H1 (cell line): ENCODE measurements at regions not wholly inside any gene's neighbourhood (a gene's known extent, or its start where the extent isn't known, plus 50 kb on each side); places are given as distances from the start of the nearest gene placed in this dataset.

Experiments used
- CTCF ChIA-PET: fragments of 300-600 bp; sonication (Branson Sonifier 250); formaldehyde crosslinking; loops from one replicate; lab custom pipeline; 2021; ENCODE audit not compliant: partially characterized antibody; lab: Charles Lee
- POLR2A ChIA-PET: fragments of 300-600 bp; sonication (Branson Sonifier 250); formaldehyde crosslinking; loops from one replicate; lab custom pipeline; 2021; ENCODE audit warnings: inconsistent platforms; ENCODE audit not compliant: partially characterized antibody; lab: Charles Lee
- DNase-seq, 2 experiments: peaks; one replicate each; pipeline versions ENCODE4 v3.0.0 to v3.0.0-alpha.2; 2010 to 2022; ENCODE audit warnings: low spot score in 2 of 2, low read depth in 1 of 2, mixed read lengths in 1 of 2
- FAIRE-seq: peaks from 2 replicates; lab custom pipeline; 2011; peaks lifted over from hg19 to GRCh38; lab: Jason Lieb, UNC
- H2AFZ ChIP-seq: 2 replicates; pipeline ENCODE4 v1.8.1; 2012; ENCODE audit warnings: low read length, inconsistent platforms
- H2AK5ac ChIP-seq: 2 replicates; pipeline ENCODE4 v1.6.1; 2013; ENCODE audit warnings: low read depth, low read length
- H2BK120ac ChIP-seq: replicated peaks from 2 replicates; pipeline ENCODE3; 2013; ENCODE audit warnings: low read depth, low read length, inconsistent platforms
- H2BK12ac ChIP-seq: 2 replicates; pipeline ENCODE4 v1.6.1; 2013; ENCODE audit warnings: low read depth, low read length
- H2BK15ac ChIP-seq: 2 replicates; pipeline ENCODE4 v1.6.1; 2013; ENCODE audit warnings: low read length
- H2BK20ac ChIP-seq: 2 replicates; pipeline ENCODE4 v1.6.1; 2013; ENCODE audit warnings: low read length
- H2BK5ac ChIP-seq: 2 replicates; pipeline ENCODE4 v1.6.1; 2013; ENCODE audit warnings: low read depth, low read length
- H3K14ac ChIP-seq: 2 replicates; pipeline ENCODE4 v1.6.1; 2013; ENCODE audit warnings: inconsistent platforms; ENCODE audit not compliant: insufficient read length
- H3K18ac ChIP-seq: 2 replicates; pipeline ENCODE4 v1.6.1; 2013; ENCODE audit warnings: low read length; ENCODE audit errors: extremely low read depth
- H3K23ac ChIP-seq: 2 replicates; pipeline ENCODE4 v1.6.1; 2013; ENCODE audit warnings: inconsistent platforms; ENCODE audit not compliant: insufficient read length
- H3K23me2 ChIP-seq: 2 replicates; pipeline ENCODE4 v1.6.1; 2013; ENCODE audit warnings: low read depth, low read length
- H3K27ac ChIP-seq: 2 replicates; pipeline ENCODE4 v1.6.1; 2011; ENCODE audit warnings: low read depth, low read length, inconsistent platforms
- H3K27me3 ChIP-seq, 4 experiments: replicated peaks in 1 of 4; 1 replicate in 1 of 4; 2 replicates in 3 of 4; pipeline versions ENCODE4 v1.6.1 to v1.8.1; 2011 to 2013; ENCODE audit warnings: low read length in 3 of 4, mild to moderate bottlenecking in 3 of 4, inconsistent platforms in 2 of 4, mixed read lengths in 2 of 4, moderate library complexity in 1 of 4; ENCODE audit not compliant: control insufficient read depth in 3 of 4, insufficient read depth in 3 of 4; ENCODE audit errors: extremely low read depth in 1 of 4
- H3K36me3 ChIP-seq, 4 experiments: 2 replicates each; pipeline versions ENCODE4 v1.6.1 to v1.8.1; 2011 to 2013; ENCODE audit warnings: mild to moderate bottlenecking in 4 of 4, low read length in 3 of 4, moderate library complexity in 2 of 4, control low read depth in 1 of 4, inconsistent platforms in 1 of 4; ENCODE audit not compliant: insufficient read depth in 4 of 4, control insufficient read depth in 2 of 4
- H3K4ac ChIP-seq: replicated peaks from 2 replicates; pipeline ENCODE3; 2013; ENCODE audit warnings: low read length, low read depth, mixed read lengths, inconsistent platforms; ENCODE audit not compliant: insufficient read length
- H3K4me1 ChIP-seq, 4 experiments: replicated peaks in 1 of 4; 1 replicate in 1 of 4; 2 replicates in 3 of 4; pipeline versions ENCODE4 v1.6.1 to v1.8.1; 2011 to 2013; ENCODE audit warnings: low read length in 3 of 4, inconsistent platforms in 2 of 4, mixed read lengths in 1 of 4; ENCODE audit not compliant: insufficient read depth in 4 of 4, control insufficient read depth in 3 of 4
- H3K4me2 ChIP-seq, 2 experiments: 2 replicates each; pipeline versions ENCODE4 v1.6.1 to v1.8.1; 2011 to 2013; ENCODE audit warnings: low read depth in 2 of 2, low read length in 2 of 2, control low read depth in 1 of 2, inconsistent platforms in 1 of 2, mild to moderate bottlenecking in 1 of 2; ENCODE audit not compliant: insufficient read depth in 1 of 2
- H3K4me3 ChIP-seq, 4 experiments: fragments of 200-600, 300-600 bp in 1 of 4; sonication (generic), shearing (Covaris generic), sonication (Bioruptor Twin) in 1 of 4; 2 replicates each; pipeline versions ENCODE4 v1.5.1 to v1.8.1; 2011 to 2016; ENCODE audit warnings: low read length in 4 of 4, low read depth in 3 of 4, control low read depth in 2 of 4, inconsistent platforms in 2 of 4, mild to moderate bottlenecking in 2 of 4, mixed read lengths in 1 of 4, moderate library complexity in 1 of 4; ENCODE audit not compliant: insufficient read depth in 2 of 4; ENCODE audit errors: extremely low read depth in 1 of 4
- H3K56ac ChIP-seq: replicated peaks from 2 replicates; pipeline ENCODE3; 2013; ENCODE audit warnings: low read depth, mild to moderate bottlenecking, mixed read lengths, low read length, inconsistent platforms; ENCODE audit not compliant: insufficient read length
- H3K79me1 ChIP-seq: 2 replicates; pipeline ENCODE4 v1.6.1; 2013; ENCODE audit warnings: low read depth, low read length, control low read depth
- H3K79me2 ChIP-seq, 2 experiments: 2 replicates each; pipeline versions ENCODE4 v1.6.1 to v1.8.1; 2012 to 2013; ENCODE audit warnings: low read length in 2 of 2, mild to moderate bottlenecking in 2 of 2, inconsistent platforms in 1 of 2; ENCODE audit not compliant: insufficient read depth in 2 of 2, control insufficient read depth in 1 of 2
- H3K9ac ChIP-seq, 4 experiments: replicated peaks in 1 of 4; 1 replicate in 1 of 4; 2 replicates in 3 of 4; pipeline versions ENCODE4 v1.6.1 to v1.8.1; 2011 to 2013; ENCODE audit warnings: low read depth in 3 of 4, low read length in 3 of 4, control low read depth in 2 of 4, mild to moderate bottlenecking in 2 of 4, moderate library complexity in 2 of 4, inconsistent platforms in 1 of 4; ENCODE audit errors: extremely low read depth in 1 of 4
- H3K9me3 ChIP-seq, 2 experiments: 2 replicates each; pipeline versions ENCODE4 v1.6.1 to v1.8.1; 2012 to 2013; ENCODE audit warnings: mild to moderate bottlenecking in 2 of 2, moderate library complexity in 2 of 2, control low read depth in 1 of 2, inconsistent platforms in 1 of 2, low read depth in 1 of 2, low read length in 1 of 2, mixed read lengths in 1 of 2; ENCODE audit not compliant: insufficient read depth in 2 of 2
- H4K20me1 ChIP-seq, 2 experiments: replicated peaks in 1 of 2; 2 replicates each; pipeline versions ENCODE3 to v1.8.1; 2011 to 2013; ENCODE audit warnings: inconsistent platforms in 2 of 2, low read length in 2 of 2, mild to moderate bottlenecking in 1 of 2; ENCODE audit not compliant: insufficient read depth in 2 of 2, control insufficient read depth in 1 of 2
- H4K5ac ChIP-seq: 2 replicates; pipeline ENCODE4 v1.6.1; 2013; ENCODE audit warnings: low read length, low read depth, mixed read lengths, inconsistent platforms; ENCODE audit not compliant: insufficient read length
- H4K8ac ChIP-seq: 2 replicates; pipeline ENCODE4 v1.8.0; 2013; ENCODE audit warnings: mild to moderate bottlenecking, moderate library complexity, low read length, inconsistent platforms; ENCODE audit not compliant: insufficient read depth; ENCODE audit errors: extremely low read depth
- H4K91ac ChIP-seq: replicated peaks from 2 replicates; pipeline ENCODE3; 2013; ENCODE audit warnings: low read length, mixed read lengths, inconsistent platforms; ENCODE audit not compliant: insufficient read length
- BCL11A ChIP-seq, 2 experiments: IDR thresholded peaks; one replicate each; pipeline ENCODE4 v1.6.1; 2011; ENCODE audit warnings: low read depth in 2 of 2, low read length in 2 of 2, mild to moderate bottlenecking in 2 of 2
- BRCA1 ChIP-seq: IDR thresholded peaks from 2 replicates; pipeline ENCODE4 v1.6.1; 2012; ENCODE audit warnings: low read depth, low read length, improper control_type of control experiment
- EZH2 ChIP-seq: fragments of 200-600 bp; sonication (generic); IDR thresholded peaks from 2 replicates; pipeline ENCODE4 v1.7.1; 2012; ENCODE audit warnings: low read depth, mild to moderate bottlenecking, moderate library complexity, low read length, inconsistent platforms; ENCODE audit not compliant: severe bottlenecking
- GABPA ChIP-seq: IDR thresholded peaks from 2 replicates; pipeline ENCODE4 v1.6.1; 2011; ENCODE audit warnings: mild to moderate bottlenecking, low read length, moderate library complexity, borderline replicate concordance; ENCODE audit not compliant: insufficient read depth
- KDM1A ChIP-seq: fragments of 200-600, 300-600 bp; sonication (generic); IDR thresholded peaks from 2 replicates; pipeline ENCODE4 v1.7.1; 2016; ENCODE audit warnings: mild to moderate bottlenecking, low read length, borderline replicate concordance
- SIRT6 ChIP-seq: IDR thresholded peaks from one replicate; pipeline ENCODE4 v1.7.1; 2012; ENCODE audit warnings: low read length, inconsistent platforms
- SIX5 ChIP-seq: IDR thresholded peaks from 2 replicates; pipeline ENCODE4 v1.6.1; 2011; ENCODE audit warnings: mild to moderate bottlenecking, low read depth, low read length
- SRF ChIP-seq: IDR thresholded peaks from 2 replicates; pipeline ENCODE4 v1.6.1; 2011; ENCODE audit warnings: mild to moderate bottlenecking, low read depth, low read length, moderate library complexity
- SUZ12 ChIP-seq: fragments of 200-600 bp; sonication (generic); IDR thresholded peaks from 2 replicates; pipeline ENCODE4 v1.6.1; 2012; ENCODE audit warnings: mild to moderate bottlenecking, inconsistent platforms, low read length, moderate library complexity, mixed read lengths
- TAF7 ChIP-seq: optimal IDR thresholded peaks from 2 replicates; pipeline ENCODE3; 2011; ENCODE audit warnings: low read depth, mild to moderate bottlenecking, inconsistent platforms, low read length, moderate library complexity, borderline replicate concordance
- ZNF274 ChIP-seq: IDR thresholded peaks from 2 replicates; pipeline ENCODE4 v1.7.0; 2012; ENCODE audit warnings: low read length, borderline replicate concordance; ENCODE audit errors: extremely low read depth
- WGBS, 2 experiments: shearing (Covaris generic) in 1 of 2; methylation state at CpG; one replicate each; pipeline versions ENCODE4 v1.1.6 to v1.1.7; 2013 to 2015; ENCODE audit warnings: low lambda C conversion rate in 2 of 2, mixed read lengths in 2 of 2, inconsistent platforms in 1 of 2, low coverage in 1 of 2, missing lambda C conversion rate in 1 of 2; ENCODE audit not compliant: insufficient replicate concordance in 2 of 2, insufficient coverage in 1 of 2, insufficient read length in 1 of 2; ENCODE audit errors: extremely low coverage in 1 of 2, missing lambda C conversion rate in 1 of 2; 5-methylcytosine and 5-hydroxymethylcytosine counted together
- TF ChIP-seq, protein P1 (sequence below): IDR thresholded peaks from 2 replicates; pipeline ENCODE4 v1.6.1; 2012; ENCODE audit warnings: inconsistent platforms

DNA sequence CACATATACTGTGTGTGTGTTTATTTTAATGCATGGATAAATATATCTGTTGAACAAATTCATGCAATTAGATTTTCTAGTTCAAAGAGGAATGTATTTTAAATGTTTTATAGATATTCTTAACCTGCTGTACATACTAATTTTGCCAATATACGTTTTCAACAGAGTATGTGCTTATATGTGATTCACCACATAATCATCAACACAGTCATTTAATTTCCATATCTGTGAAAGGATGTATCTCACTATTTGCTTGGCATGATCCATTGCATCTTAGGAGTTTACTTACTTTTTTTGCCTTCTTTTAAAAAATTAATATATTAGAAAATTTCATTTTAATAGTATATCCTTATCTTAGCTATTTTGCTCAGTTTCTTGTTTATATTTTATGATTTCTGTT is 902.3 kb upstream of the CITED2 start:
- Histone ChIP-seq H3K4ac (no peak overlapping the region), H2BK120ac (no peak overlapping the region), H3K14ac (no peak overlapping the region), H2AK5ac (no peak overlapping the region), H3K79me1 (no peaks in the 10 kb centered on the region), H3K4me2 (no peak overlapping the region), H3K9ac (no peak overlapping the region), H4K8ac (no peak overlapping the region), H4K5ac (no peak overlapping the region), H3K23me2 (peaks cover 1% of the 10 kb centered on the region; the same call in 1 of the 2 replicates), H3K4me1 (no peaks in the 10 kb centered on the region), H4K91ac (no peak overlapping the region), H3K9me3 (no peaks in the 10 kb centered on the region), H3K56ac (no peak overlapping the region), H3K4me3 (no peak overlapping the region), H2BK15ac (no peak overlapping the region), H3K23ac (no peak overlapping the region), H2BK20ac (no peak overlapping the region), H3K27ac (no peak overlapping the region), H3K36me3 (no peaks in the 10 kb centered on the region), H4K20me1 (no peaks in the 10 kb centered on the region), H3K27me3 (no peaks in the 10 kb centered on the region), H3K18ac (no peak overlapping the region), H2BK12ac (no peak overlapping the region), H2BK5ac (no peak overlapping the region), H3K79me2 (no peaks in the 10 kb centered on the region), H2AFZ (no peak overlapping the region)
- POLR2A ChIA-PET, result no interaction called here
- FAIRE-seq (no peak), DNase-seq (no peak)
- CTCF ChIA-PET, result no interaction called here
- TF ChIP-seq BCL11A (IDR thresholded peaks at IDR 0.05; ENCODE audit: low read depth in 2 of 2, low read length in 2 of 2), result no peak
- TF ChIP-seq SUZ12, result no peak
- no peak for TF ChIP-seq SRF
- TF ChIP-seq SIX5, result no peak
- TF ChIP-seq, protein P1, sequence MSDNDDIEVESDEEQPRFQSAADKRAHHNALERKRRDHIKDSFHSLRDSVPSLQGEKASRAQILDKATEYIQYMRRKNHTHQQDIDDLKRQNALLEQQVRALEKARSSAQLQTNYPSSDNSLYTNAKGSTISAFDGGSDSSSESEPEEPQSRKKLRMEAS, result no peak
- TF ChIP-seq EZH2, result no peak
- TF ChIP-seq BRCA1, result no peak
- TF ChIP-seq KDM1A, result no peak
- TF ChIP-seq ZNF274, result no peak
- no peak for TF ChIP-seq SIRT6
- no peak for TF ChIP-seq GABPA
- TF ChIP-seq TAF7, result no peak
- 81% methylated on average over 1 of the region's 1 CpG; no CpG with 5 or more reads in 1 of the 2 experiments for WGBS, 2 experiments
